ENCODE measurements at regions not wholly inside any gene's neighbourhood (a gene's known extent, or its start where the extent isn't known, plus 50 kb on each side); places are given as distances from the start of the nearest gene placed in this dataset.

GRCh38 chr6:125636671-125637070 is 112.8 kb upstream of the HEY2 start:
- TF ChIP-seq PBX3 (IDR thresholded peaks at IDR 0.05) (no peak), TAF1 (IDR thresholded peaks at IDR 0.05; ENCODE audit: borderline replicate concordance, low read depth, low read length) (no peak)
